ENCODE measurements at regions not wholly inside any gene's neighbourhood (a gene's known extent, or its start where the extent isn't known, plus 50 kb on each side); places are given as distances from the start of the nearest gene placed in this dataset.
"Not testable (repeated sequence)": the region's sequence is repeated elsewhere in the genome, so short reads cannot be mapped to it uniquely, and the experiment has no call there.

GRCh38 chr7:17046259-17046658, 164.5 kb upstream of the AGR3 start:
- no peak for DNase-seq (ENCODE audit: low read depth in 2 of 2)

- DNase-seq (ENCODE audit: low read depth in 2 of 2) = no peak
Measured at GRCh38 chr7:17046666-17047065, 164.9 kb upstream of the AGR3 start.

DNA sequence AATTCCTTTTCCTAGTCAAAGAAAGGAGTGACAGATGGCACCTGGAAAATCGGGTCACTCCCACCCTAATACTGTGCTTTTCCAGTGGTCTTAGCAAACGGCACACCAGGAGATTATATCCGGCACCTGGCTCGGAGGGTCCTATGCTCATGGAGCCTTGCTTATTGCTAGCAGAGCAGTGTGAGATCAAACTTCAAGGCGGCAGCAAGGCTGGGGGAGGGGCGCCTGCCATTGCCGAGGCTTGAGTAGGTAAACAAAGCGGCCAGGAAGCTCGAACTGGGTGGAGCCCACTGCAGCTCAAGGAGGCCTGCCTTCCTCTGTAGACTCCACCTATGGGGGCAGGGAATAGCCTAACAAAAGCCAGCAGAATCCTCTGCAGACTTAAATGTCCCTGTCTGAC, 171.4 kb upstream of the AGR3 start:
- not testable (repeated sequence) for DNase-seq (ENCODE audit: low read depth in 2 of 2)

GRCh38 chr7:17054206-17054605, 172.4 kb upstream of the AGR3 start:
- no peak for DNase-seq (ENCODE audit: low read depth in 2 of 2)

DNA sequence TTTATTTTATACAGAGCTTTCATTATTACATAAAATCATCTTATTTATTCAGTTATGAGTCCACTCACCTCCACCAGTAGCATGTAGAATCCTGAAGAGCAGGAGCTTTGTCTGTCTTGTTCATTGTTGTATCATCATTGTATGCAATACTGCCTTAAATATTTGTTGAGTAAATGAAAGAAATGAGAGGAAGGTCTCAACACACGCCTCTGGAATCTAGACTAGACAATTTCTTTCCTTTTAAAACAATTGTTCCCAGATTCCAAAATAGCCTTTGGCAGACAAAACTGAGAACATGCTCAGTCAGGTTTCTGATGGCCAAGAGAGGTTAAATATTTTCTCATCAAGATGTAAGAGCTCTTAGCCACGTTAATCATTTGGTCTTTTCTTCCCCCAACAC, 173.1 kb upstream of the AGR3 start:
- no peak for DNase-seq (ENCODE audit: low read depth in 2 of 2)

DNA sequence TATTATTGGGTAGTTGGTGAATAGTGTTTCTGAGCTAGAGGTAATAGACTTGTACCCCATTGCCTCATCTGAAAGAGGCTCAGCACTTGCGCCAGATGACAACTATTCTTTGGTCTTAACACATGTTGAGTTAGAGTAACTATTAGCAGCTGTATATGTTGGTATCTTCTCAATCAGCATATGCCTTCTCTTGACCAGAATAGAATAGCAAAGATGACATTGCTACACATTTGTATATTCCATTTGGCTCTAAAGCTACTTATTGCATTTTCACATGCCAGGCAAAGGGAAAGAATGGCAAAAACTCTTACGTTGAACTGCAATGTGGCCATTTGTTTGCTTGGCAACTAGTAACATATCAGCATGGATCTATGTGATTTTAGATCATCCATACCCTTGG, 173.8 kb upstream of the AGR3 start:
- DNase-seq (ENCODE audit: low read depth in 2 of 2) = no peak

GRCh38 chr7:17056491-17057142, 174.8 kb upstream of the AGR3 start:
- no peak for DNase-seq (ENCODE audit: low read depth in 2 of 2)

GRCh38 chr7:17057143-17057509, 175.3 kb upstream of the AGR3 start:
- no peak for DNase-seq (ENCODE audit: low read depth in 2 of 2)

DNA sequence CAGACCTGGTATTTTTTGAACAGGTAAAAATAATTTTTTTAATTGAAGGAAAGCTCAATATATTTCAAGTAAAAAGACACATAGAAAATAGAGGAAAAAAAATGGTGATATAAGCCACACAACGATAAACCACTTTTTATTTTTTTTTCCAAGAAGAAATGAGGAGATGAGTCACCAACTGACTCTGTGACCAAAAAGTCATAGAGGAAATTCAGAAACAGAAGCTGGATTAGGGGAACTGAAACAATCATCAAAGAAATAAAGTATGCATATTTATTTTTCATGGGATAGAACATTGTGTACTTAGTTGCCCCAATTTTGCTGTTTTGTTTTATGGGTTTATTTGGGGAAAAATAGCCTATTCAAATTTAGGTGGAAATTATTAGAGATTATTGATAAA, 176.8 kb upstream of the AGR3 start:
- no peak for DNase-seq (ENCODE audit: low read depth in 2 of 2)

DNA sequence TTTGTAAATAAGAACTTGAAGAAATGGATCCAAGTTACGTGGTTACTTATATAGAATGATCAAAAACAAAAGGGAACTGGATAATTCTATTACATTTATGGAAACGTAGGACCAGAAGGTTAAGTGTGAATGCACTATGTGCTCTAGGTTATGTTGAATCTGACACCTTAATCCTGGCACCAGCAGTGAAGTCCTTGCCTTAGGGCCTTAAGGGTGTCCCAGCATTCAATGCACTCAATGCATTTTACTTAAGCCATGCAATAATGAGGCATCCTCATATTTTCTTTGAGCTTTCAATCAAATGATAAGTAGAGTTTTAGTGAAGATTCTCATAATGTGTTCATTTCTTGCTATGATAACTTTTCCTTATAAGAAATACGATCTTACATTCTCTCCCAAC, 178.3 kb upstream of the AGR3 start:
- no peak for DNase-seq (ENCODE audit: low read depth in 2 of 2)

DNA sequence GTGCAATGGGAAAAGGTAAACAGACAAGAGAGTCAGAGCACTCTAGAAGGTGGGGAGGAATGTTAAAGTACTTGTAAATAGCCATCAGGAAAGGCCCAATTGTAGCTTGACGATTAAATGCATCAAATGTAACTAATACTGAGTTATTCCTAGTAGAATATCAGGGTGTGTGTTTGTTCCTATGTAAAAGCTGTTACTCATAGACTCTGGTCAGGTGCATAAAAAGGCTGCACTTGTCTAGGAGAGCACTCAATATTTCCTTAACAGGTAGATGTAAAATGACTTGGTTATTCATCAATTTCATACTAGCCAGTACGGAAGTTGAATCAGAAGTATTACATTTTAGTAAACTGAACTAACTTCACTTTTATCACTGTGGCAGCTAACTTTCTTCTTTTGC, 179.7 kb upstream of the AGR3 start:
- no peak for DNase-seq (ENCODE audit: low read depth in 2 of 2)

- no peak for DNase-seq (ENCODE audit: low read depth in 2 of 2)
Measured at GRCh38 chr7:17062151-17063044, 180.6 kb upstream of the AGR3 start.

DNA sequence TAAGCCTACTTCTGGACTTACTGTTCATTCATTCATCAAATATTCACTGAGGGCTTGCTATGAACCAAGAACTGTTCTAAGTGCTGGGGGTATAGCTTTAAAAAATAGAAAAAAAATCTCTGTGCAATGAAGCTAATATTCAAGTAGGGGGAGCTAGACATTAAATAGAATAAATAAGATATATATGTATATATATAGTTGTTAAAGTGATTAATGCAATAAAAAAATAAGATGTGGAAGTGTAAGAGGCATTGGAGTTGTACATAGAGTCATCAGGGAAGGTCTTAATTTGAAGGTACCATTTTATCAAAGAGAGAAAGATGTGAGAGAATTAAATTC, 181.2 kb upstream of the AGR3 start:
- DNase-seq (ENCODE audit: low read depth in 2 of 2) = no peak

DNA sequence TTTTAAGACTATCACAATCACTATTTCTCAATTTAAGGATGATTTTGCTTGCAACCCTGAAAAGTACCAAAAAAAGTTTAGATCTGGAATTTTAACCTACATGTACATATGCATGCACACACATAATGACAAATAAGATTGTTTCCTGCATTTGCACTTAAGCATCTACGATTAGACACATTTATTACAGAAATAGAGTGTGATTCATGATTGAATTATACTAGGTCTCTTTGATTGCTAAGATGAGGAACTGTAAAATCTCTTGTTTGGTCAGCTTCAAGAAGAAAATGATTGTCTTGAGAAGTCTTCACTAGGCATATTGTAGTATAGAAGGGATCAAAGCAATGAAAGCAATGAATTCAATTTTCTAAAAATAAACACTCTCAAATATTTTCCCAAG, 185.9 kb upstream of the AGR3 start:
- no peak for DNase-seq (ENCODE audit: low read depth in 2 of 2)

GRCh38 chr7:17069146-17069545, 187.4 kb upstream of the AGR3 start:
- DNase-seq (ENCODE audit: low read depth in 2 of 2) = no peak

DNA sequence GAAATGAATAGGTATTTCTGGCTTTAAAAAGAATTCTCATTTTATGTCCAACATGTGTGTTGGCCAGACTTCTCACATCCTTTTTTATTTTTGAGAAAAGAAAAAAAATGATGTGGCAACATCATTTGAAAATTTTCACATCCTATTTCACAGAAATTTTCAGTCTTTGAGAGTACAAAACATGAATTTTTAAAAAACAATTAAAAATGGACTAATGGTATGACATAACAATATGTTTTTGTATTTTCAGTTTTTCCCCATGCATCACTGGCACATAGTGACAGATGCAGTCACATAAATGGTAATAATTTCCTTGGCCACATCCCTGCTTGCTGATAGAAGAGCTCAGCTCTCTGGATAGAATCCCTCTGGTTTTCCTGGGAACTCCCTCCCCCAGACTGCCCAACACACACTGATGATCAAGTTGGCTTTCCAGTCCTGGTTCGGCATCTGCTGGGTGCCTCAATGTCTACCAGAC, 188.5 kb upstream of the AGR3 start:
- no peak for DNase-seq (ENCODE audit: low read depth in 2 of 2)

GRCh38 chr7:17071866-17072265, 190.1 kb upstream of the AGR3 start:
- DNase-seq (ENCODE audit: low read depth in 2 of 2) = no peak

DNA sequence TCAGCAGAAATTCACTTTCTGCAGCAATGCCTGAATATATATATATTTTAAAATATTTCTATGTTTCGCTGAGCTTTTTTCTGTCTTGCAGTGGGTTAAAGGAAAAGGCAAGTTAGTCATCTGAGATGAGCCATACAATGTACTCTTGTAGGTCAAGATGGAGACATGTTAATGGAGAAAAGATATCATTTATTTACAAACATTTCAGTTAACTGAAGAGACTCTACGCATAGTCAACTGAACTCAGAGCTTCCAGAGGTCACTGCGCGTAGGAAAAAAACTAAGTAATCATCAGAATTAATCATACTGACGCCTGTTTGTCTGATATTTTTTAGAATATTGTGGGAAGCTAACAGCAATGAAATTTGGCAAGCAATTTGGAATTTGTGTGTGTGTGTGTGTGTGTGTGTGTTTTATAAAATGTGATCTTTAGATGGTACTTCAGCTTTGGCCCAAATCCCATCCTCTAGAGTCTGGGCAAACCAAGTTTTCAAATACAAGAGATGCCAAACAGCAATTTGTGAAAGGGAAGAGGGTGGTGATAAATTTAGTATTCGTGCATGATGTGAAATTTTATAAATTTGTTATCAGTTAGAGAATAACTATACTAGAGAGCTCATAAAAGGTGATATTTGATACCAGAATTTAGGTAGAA, 193.9 kb upstream of the AGR3 start:
- no peak for DNase-seq (ENCODE audit: low read depth in 2 of 2)

DNA sequence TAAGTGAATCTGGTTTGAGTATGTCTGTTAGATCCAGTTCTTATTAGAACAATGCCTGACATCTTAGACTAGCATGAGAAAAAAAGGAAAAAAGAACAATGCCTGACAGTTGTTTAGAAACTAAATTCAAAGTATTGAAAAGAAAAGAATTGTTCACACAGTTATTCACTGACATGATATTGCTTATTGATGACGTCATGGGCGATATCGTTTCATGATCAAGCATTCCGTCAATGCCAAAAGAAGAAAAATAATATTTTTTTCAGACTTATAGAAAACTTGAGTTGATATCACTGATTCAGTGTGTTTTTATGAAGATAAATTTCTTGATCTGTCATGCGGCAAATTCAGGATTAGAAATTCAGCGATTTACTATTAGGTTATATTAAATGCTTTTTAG, 196.5 kb upstream of the AGR3 start:
- no peak for DNase-seq (ENCODE audit: low read depth in 2 of 2)

- DNase-seq (ENCODE audit: low read depth in 2 of 2) = no peak
Measured at GRCh38 chr7:17083392-17084165, 201.8 kb upstream of the AGR3 start.

- DNase-seq (ENCODE audit: low read depth in 2 of 2) = no peak
Measured at GRCh38 chr7:17084166-17084475, 202.3 kb upstream of the AGR3 start.

DNA sequence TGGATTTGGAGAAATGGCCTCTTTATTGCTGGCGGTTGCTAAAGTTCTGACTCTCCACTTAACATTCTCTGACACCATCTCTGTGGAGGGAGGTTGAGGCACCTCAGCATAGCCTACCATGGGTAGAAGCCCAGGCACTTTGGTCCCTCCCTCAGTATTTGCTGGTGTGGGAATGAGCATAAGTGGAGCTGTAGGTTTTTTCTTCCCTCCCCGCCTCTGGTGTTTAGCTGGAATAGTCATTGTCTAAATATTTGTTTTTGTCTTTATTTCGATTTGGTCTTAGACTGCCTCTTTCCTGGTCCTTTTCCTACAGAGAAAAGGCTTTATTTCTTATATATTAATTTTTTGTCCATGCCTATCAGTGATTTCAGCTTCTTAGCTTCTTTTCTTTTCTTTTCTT, 203.4 kb upstream of the AGR3 start:
- DNase-seq (ENCODE audit: low read depth in 2 of 2) = no peak
